ENCODE measurements at regions not wholly inside any gene's neighbourhood (a gene's known extent, or its start where the extent isn't known, plus 50 kb on each side); places are given as distances from the start of the nearest gene placed in this dataset.

GRCh38 chr6:33959661-33960344 lies 156.0 kb upstream of the MLN start:
- no peak for TF ChIP-seq CTCF (IDR thresholded peaks at IDR 0.05)
- no peak for TF ChIP-seq POLR2AphosphoS5 (IDR thresholded peaks at IDR 0.05)
